B cell (primary cell): ENCODE measurements at regions not wholly inside any gene's neighbourhood (a gene's known extent, or its start where the extent isn't known, plus 50 kb on each side); places are given as distances from the start of the nearest gene placed in this dataset.

Experiments
- ATAC-seq: fragments of 200-7000 bp; cut with Tn5 transposase; one replicate; pipeline ENCODE4 v1.10.0; 2021; ENCODE audit warnings: low read depth, mild to moderate bottlenecking, moderate number of reproducible peaks, moderate library complexity
- CTCF ChIA-PET: fragments of 350-600 bp; sonication (Branson Sonifier 250); formaldehyde crosslinking; loops from one replicate; lab custom pipeline; 2021; ENCODE audit warnings: antibody characterized with exemption, inconsistent platforms; lab: Charles Lee
- POLR2A ChIA-PET: fragments of 350-600 bp; sonication (Branson Sonifier 250); formaldehyde crosslinking; loops from one replicate; lab custom pipeline; 2021; ENCODE audit warnings: antibody characterized with exemption; lab: Charles Lee
- DNase-seq: peaks from one replicate; pipeline ENCODE4 v3.0.0; 2013
- H2AFZ ChIP-seq: 2 replicates; pipeline ENCODE4 v1.6.1; 2012; ENCODE audit warnings: mild to moderate bottlenecking, low read depth, low read length; ENCODE audit not compliant: insufficient read depth, poor library complexity, severe bottlenecking
- H3K27ac ChIP-seq, 2 donors: 1 replicate in 1 of 2; 2 replicates in 1 of 2; pipeline ENCODE4 v1.5.1; 2012 to 2013; ENCODE audit warnings: low read length in 2 of 2, mild to moderate bottlenecking in 2 of 2, moderate library complexity in 1 of 2
- H3K27me3 ChIP-seq, 4 experiments: fragments of 200-600 bp in 1 of 4; sonication (generic) in 1 of 4; replicated peaks in 1 of 4; 1 replicate in 2 of 4; 2 replicates in 2 of 4; pipeline versions ENCODE4 v1.6.1 to v1.7.0; 2013 to 2016; ENCODE audit warnings: low read length in 3 of 4, mild to moderate bottlenecking in 2 of 4, mixed read lengths in 1 of 4, moderate library complexity in 1 of 4; ENCODE audit not compliant: insufficient read depth in 4 of 4, control insufficient read depth in 3 of 4; ENCODE audit errors: control extremely low read depth in 1 of 4
- H3K36me3 ChIP-seq, 2 experiments: replicated peaks in 1 of 2; 1 replicate in 1 of 2; 2 replicates in 1 of 2; pipeline versions ENCODE4 v1.6.1 to v1.7.1; 2013; ENCODE audit warnings: low read length in 1 of 2; ENCODE audit not compliant: insufficient read depth in 2 of 2, control insufficient read depth in 1 of 2; ENCODE audit errors: control extremely low read depth in 1 of 2, extremely low read depth in 1 of 2
- H3K4me1 ChIP-seq, 2 donors: fragments of 200-600 bp in 1 of 2; sonication (generic) in 1 of 2; 1 replicate in 1 of 2; 2 replicates in 1 of 2; pipeline versions ENCODE4 v1.5.1 to v1.6.1; 2013 to 2017; ENCODE audit warnings: low read length in 2 of 2; ENCODE audit not compliant: control insufficient read depth in 2 of 2, insufficient read depth in 2 of 2
- H3K4me2 ChIP-seq: replicated peaks from 2 replicates; pipeline ENCODE3; 2012; ENCODE audit warnings: mild to moderate bottlenecking, low read depth, low read length; ENCODE audit not compliant: poor library complexity, severe bottlenecking
- H3K4me3 ChIP-seq, 5 experiments: fragments of 200-600 bp in 1 of 5; sonication (generic) in 1 of 5; 1 replicate in 3 of 5; 2 replicates in 2 of 5; pipeline versions ENCODE4 v1.5.1 to v1.7.0; 2011 to 2016; ENCODE audit warnings: low read length in 4 of 5, mild to moderate bottlenecking in 4 of 5, low read depth in 2 of 5, control low read depth in 1 of 5, moderate library complexity in 1 of 5; ENCODE audit not compliant: insufficient read depth in 1 of 5; ENCODE audit errors: control extremely low read depth in 1 of 5, extremely low read depth in 1 of 5
- H3K79me2 ChIP-seq: fragments of 200-600 bp; sonication (generic); one replicate; pipeline ENCODE4 v1.6.0; 2016; ENCODE audit warnings: low read length; ENCODE audit not compliant: control insufficient read depth, insufficient read depth
- H3K9ac ChIP-seq: fragments of 200-600 bp; sonication (generic); 2 replicates; pipeline ENCODE4 v1.6.1; 2017; ENCODE audit warnings: mild to moderate bottlenecking, low read length, moderate library complexity
- H3K9me3 ChIP-seq, 3 donors: one replicate each; pipeline versions ENCODE4 v1.6.1 to v1.7.1; 2013; ENCODE audit warnings: low read length in 2 of 3; ENCODE audit not compliant: control insufficient read depth in 2 of 3, insufficient read depth in 1 of 3; ENCODE audit errors: control extremely low read depth in 1 of 3
- H4K20me1 ChIP-seq: 2 replicates; pipeline ENCODE4 v1.6.0; 2012; ENCODE audit warnings: mild to moderate bottlenecking, low read length; ENCODE audit not compliant: insufficient read depth, control insufficient read depth, poor library complexity, severe bottlenecking
- H3K27ac Mint-ChIP-seq: one replicate; pipeline ENCODE4 v1.8.0; 2021; ENCODE audit warnings: mixed read lengths
- H3K27me3 Mint-ChIP-seq: one replicate; pipeline ENCODE4 v1.8.0; 2021; ENCODE audit warnings: mixed read lengths
- H3K4me1 Mint-ChIP-seq: one replicate; pipeline ENCODE4 v1.8.0; 2021; ENCODE audit warnings: mixed read lengths
- H3K4me3 Mint-ChIP-seq: one replicate; pipeline ENCODE4 v1.8.0; 2021; ENCODE audit warnings: mixed read lengths
- H3K9me3 Mint-ChIP-seq: one replicate; pipeline ENCODE4 v1.8.0; 2022; ENCODE audit warnings: mixed read lengths; ENCODE audit not compliant: insufficient read depth
- CTCF ChIP-seq: fragments of 200-600 bp; IDR thresholded peaks from one replicate; pipeline ENCODE4 v1.8.0; 2022; ENCODE audit warnings: antibody characterized with exemption, mild to moderate bottlenecking
- EZH2 ChIP-seq: IDR thresholded peaks from 2 replicates; pipeline ENCODE4 v1.6.1; 2012; ENCODE audit warnings: borderline replicate concordance, low read depth, mild to moderate bottlenecking, moderate library complexity, low read length; ENCODE audit not compliant: insufficient read depth, poor library complexity, severe bottlenecking
- WGBS: methylation state at CpG from one replicate; pipeline ENCODE4 v1.1.5; 2013; ENCODE audit warnings: missing lambda C conversion rate; ENCODE audit not compliant: insufficient coverage; 5-methylcytosine and 5-hydroxymethylcytosine counted together
- intact Hi-C: fragments of 100-400 bp; cut with micrococcal nuclease; formaldehyde crosslinking; loops from one replicate; pipeline ENCODE4 v1.10.0; 2022

- Mint-ChIP-seq H3K4me3 (no peak overlapping the region), H3K27ac (no peak overlapping the region)
- CTCF ChIA-PET, result no interaction called here
Observed at GRCh38 chr19:31427857-31428256, 78.6 kb upstream of the TSHZ3 start.

GRCh38 chr19:31430381-31430780, 81.1 kb upstream of the TSHZ3 start:
- no peak for DNase-seq
- Histone ChIP-seq H3K4me3 (no peak overlapping the region), H3K4me1 (no peaks in the 10 kb centered on the region), H3K9ac (no peak overlapping the region), H3K79me2 (no peaks in the 10 kb centered on the region), H3K27ac (no peak overlapping the region), H3K27me3 (no peaks in the 10 kb centered on the region), H4K20me1 (no peaks in the 10 kb centered on the region), H3K9me3 (peaks cover 0 to 10% (median 6%) of the 10 kb centered on the region in 3 donors), H2AFZ (no peak overlapping the region), H3K4me2 (no peak overlapping the region), H3K36me3 (no peaks in the 10 kb centered on the region)
- no peak for ATAC-seq
- CTCF ChIA-PET, result no interaction called here
- TF ChIP-seq EZH2, result no peak
- Mint-ChIP-seq H3K4me1 (no peaks in the 10 kb centered on the region), H3K27me3 (no peaks in the 10 kb centered on the region), H3K4me3 (no peak overlapping the region), H3K27ac (no peak overlapping the region), H3K9me3 (peaks cover 2% of the 10 kb centered on the region)
- POLR2A ChIA-PET, result no interaction called here
- WGBS, result no CpG with 5 or more reads among the region's 4 CpGs
- intact Hi-C loops, result no loop called here

More at GRCh38 chr19:31427857-31428256, 78.6 kb upstream of the TSHZ3 start:
- DNase-seq (no peak), ATAC-seq (no peak)
- Mint-ChIP-seq H3K4me1 (no peaks in the 10 kb centered on the region), H3K9me3 (no peaks in the 10 kb centered on the region), H3K27me3 (no peaks in the 10 kb centered on the region)
- Histone ChIP-seq H2AFZ (no peak overlapping the region), H3K4me2 (no peak overlapping the region), H3K79me2 (no peaks in the 10 kb centered on the region), H3K27ac (no peak overlapping the region), H3K9ac (no peak overlapping the region), H3K27me3 (no peaks in the 10 kb centered on the region), H3K4me3 (no peak overlapping the region), H4K20me1 (no peaks in the 10 kb centered on the region), H3K4me1 (no peaks in the 10 kb centered on the region), H3K9me3 (peaks cover 0 to 19% (median 0%) of the 10 kb centered on the region in 3 donors), H3K36me3 (no peaks in the 10 kb centered on the region)
- TF ChIP-seq EZH2 (no peak), CTCF (no peak)
- no CpG with 5 or more reads among the region's 1 CpG for WGBS
- intact Hi-C loops, result no loop called here
- POLR2A ChIA-PET, result no interaction called here
